ENCODE measurements at regions not wholly inside any gene's neighbourhood (a gene's known extent, or its start where the extent isn't known, plus 50 kb on each side); places are given as distances from the start of the nearest gene placed in this dataset.

GRCh38 chr18:22544626-22545025, 126.9 kb upstream of the CTAGE1 start:
- Mint-ChIP-seq H3K4me1 (peaks cover 19% of the 10 kb centered on the region), H3K27ac (no peak overlapping the region), H3K4me3 (no peak overlapping the region), H3K27me3 (ENCODE audit: low read depth) (no peaks in the 10 kb centered on the region; the same call in 1 of the 2 replicates), H3K36me3 (no peaks in the 10 kb centered on the region), H3K9me3 (peaks cover 14% of the 10 kb centered on the region)
- ATAC-seq (no peak), DNase-seq (ENCODE audit: low spot score) (no peak)
- TF ChIP-seq PRDM15 (CRISPR knock-in tag; IDR thresholded peaks at IDR 0.05): no peak
- TF ChIP-seq ZNF121 (CRISPR knock-in tag; IDR thresholded peaks at IDR 0.05): no peak
- no peak for TF ChIP-seq ZNF423 (CRISPR knock-in tag; IDR thresholded peaks at IDR 0.05)
- no peak for TF ChIP-seq ZMAT4 (CRISPR knock-in tag; IDR thresholded peaks at IDR 0.05)
- no peak for TF ChIP-seq JAZF1 (CRISPR knock-in tag; IDR thresholded peaks at IDR 0.05)
- no peak for TF ChIP-seq ZBTB21 (CRISPR knock-in tag; IDR thresholded peaks at IDR 0.05; ENCODE audit: borderline replicate concordance)
- TF ChIP-seq TCF7 (CRISPR knock-in tag; IDR thresholded peaks at IDR 0.05; ENCODE audit: low read depth): no peak
- TF ChIP-seq ZNF512 (CRISPR knock-in tag; IDR thresholded peaks at IDR 0.05; ENCODE audit: borderline replicate concordance): no peak
- POLR2A ChIA-PET: no interaction called here
- CTCF ChIA-PET: no interaction called here

GRCh38 chr18:22545066-22545760, 127.5 kb upstream of the CTAGE1 start:
- CTCF ChIA-PET: interaction anchor here (0.7 kb wide), 1 partner anchor 93 kb away, joined by 3 read pairs; no protein-coding TSS in a partner anchor
- no peaks in the 10 kb centered on the region; the same call in 1 of the 2 replicates for H3K27me3 Mint-ChIP-seq (ENCODE audit: low read depth)
- POLR2A ChIA-PET: no interaction called here
- H3K4me3 Mint-ChIP-seq: no peak overlapping the region
- DNase-seq (ENCODE audit: low spot score) (no peak), ATAC-seq (no peak)
- H3K9me3 Mint-ChIP-seq: peaks cover 14% of the 10 kb centered on the region
- H3K36me3 Mint-ChIP-seq: no peaks in the 10 kb centered on the region
- H3K27ac Mint-ChIP-seq: no peak overlapping the region
- H3K4me1 Mint-ChIP-seq: peaks cover 19% of the 10 kb centered on the region
- no peak for TF ChIP-seq TEAD4 (CRISPR knock-in tag; IDR thresholded peaks at IDR 0.05)
- TF ChIP-seq, protein P1, sequence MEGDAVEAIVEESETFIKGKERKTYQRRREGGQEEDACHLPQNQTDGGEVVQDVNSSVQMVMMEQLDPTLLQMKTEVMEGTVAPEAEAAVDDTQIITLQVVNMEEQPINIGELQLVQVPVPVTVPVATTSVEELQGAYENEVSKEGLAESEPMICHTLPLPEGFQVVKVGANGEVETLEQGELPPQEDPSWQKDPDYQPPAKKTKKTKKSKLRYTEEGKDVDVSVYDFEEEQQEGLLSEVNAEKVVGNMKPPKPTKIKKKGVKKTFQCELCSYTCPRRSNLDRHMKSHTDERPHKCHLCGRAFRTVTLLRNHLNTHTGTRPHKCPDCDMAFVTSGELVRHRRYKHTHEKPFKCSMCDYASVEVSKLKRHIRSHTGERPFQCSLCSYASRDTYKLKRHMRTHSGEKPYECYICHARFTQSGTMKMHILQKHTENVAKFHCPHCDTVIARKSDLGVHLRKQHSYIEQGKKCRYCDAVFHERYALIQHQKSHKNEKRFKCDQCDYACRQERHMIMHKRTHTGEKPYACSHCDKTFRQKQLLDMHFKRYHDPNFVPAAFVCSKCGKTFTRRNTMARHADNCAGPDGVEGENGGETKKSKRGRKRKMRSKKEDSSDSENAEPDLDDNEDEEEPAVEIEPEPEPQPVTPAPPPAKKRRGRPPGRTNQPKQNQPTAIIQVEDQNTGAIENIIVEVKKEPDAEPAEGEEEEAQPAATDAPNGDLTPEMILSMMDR (IDR thresholded peaks at IDR 0.05): no peak
- no peak for TF ChIP-seq PRDM15 (CRISPR knock-in tag; IDR thresholded peaks at IDR 0.05)
- no peak for TF ChIP-seq ZNF532 (CRISPR knock-in tag; IDR thresholded peaks at IDR 0.05; ENCODE audit: borderline replicate concordance)
- TF ChIP-seq JUN (CRISPR knock-in tag; IDR thresholded peaks at IDR 0.05): no peak
- no peak for TF ChIP-seq TCF7 (CRISPR knock-in tag; IDR thresholded peaks at IDR 0.05; ENCODE audit: low read depth)
- no peak for TF ChIP-seq RELA (CRISPR knock-in tag; IDR thresholded peaks at IDR 0.05; ENCODE audit: borderline replicate concordance)
- TF ChIP-seq, protein P2, sequence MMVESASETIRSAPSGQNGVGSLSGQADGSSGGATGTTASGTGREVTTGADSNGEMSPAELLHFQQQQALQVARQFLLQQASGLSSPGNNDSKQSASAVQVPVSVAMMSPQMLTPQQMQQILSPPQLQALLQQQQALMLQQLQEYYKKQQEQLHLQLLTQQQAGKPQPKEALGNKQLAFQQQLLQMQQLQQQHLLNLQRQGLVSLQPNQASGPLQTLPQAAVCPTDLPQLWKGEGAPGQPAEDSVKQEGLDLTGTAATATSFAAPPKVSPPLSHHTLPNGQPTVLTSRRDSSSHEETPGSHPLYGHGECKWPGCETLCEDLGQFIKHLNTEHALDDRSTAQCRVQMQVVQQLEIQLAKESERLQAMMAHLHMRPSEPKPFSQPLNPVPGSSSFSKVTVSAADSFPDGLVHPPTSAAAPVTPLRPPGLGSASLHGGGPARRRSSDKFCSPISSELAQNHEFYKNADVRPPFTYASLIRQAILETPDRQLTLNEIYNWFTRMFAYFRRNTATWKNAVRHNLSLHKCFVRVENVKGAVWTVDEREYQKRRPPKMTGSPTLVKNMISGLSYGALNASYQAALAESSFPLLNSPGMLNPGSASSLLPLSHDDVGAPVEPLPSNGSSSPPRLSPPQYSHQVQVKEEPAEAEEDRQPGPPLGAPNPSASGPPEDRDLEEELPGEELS (CRISPR knock-in tag; IDR thresholded peaks at IDR 0.05): no peak
- no peak for TF ChIP-seq KAT7 (CRISPR knock-in tag; IDR thresholded peaks at IDR 0.05; ENCODE audit: borderline replicate concordance)
- TF ChIP-seq NR3C1 (CRISPR knock-in tag; conservative IDR thresholded peaks at IDR 0.05; ENCODE audit: low read depth): no peak

All from WTC11 (cell line).